ENCODE measurements at regions not wholly inside any gene's neighbourhood (a gene's known extent, or its start where the extent isn't known, plus 50 kb on each side); places are given as distances from the start of the nearest gene placed in this dataset.

- TF ChIP-seq CTCF (IDR thresholded peaks at IDR 0.05; ENCODE audit: low read length) (no peak), EZH2 (optimal IDR thresholded peaks at IDR 0.05; ENCODE audit: low read depth, low read length) (no peak)
Measured at GRCh38 chr16:17858061-17858460, 387.3 kb upstream of the XYLT1 start.

Data from MM.1S (cell line).